ENCODE measurements at regions not wholly inside any gene's neighbourhood (a gene's known extent, or its start where the extent isn't known, plus 50 kb on each side); places are given as distances from the start of the nearest gene placed in this dataset.
"Not testable (repeated sequence)": the region's sequence is repeated elsewhere in the genome, so short reads cannot be mapped to it uniquely, and the experiment has no call there.

GRCh38 chr2:67585400-67585799 lies 188.3 kb downstream of the ETAA1 start (continued):
- no peak for TF ChIP-seq CUX1 (IDR thresholded peaks at IDR 0.05; ENCODE audit: insufficient replicate concordance, low read depth, low read length)
- TF ChIP-seq YY1 (IDR thresholded peaks at IDR 0.05; ENCODE audit: low read depth, low read length), result no peak
- no peak for TF ChIP-seq NBN (IDR thresholded peaks at IDR 0.05)
- no peak for TF ChIP-seq SP1 (IDR thresholded peaks at IDR 0.05; ENCODE audit: low read depth, low read length)
- no peak for TF ChIP-seq TCF7 (IDR thresholded peaks at IDR 0.05; ENCODE audit: borderline replicate concordance)

- BruUV-seq (replicated peaks); SMC1A ChIA-PET (ENCODE audit: uncharacterized antibody, unreplicated experiment); H3K4me3 ChIP-seq; RAD21 ChIA-PET (ENCODE audit: unreplicated experiment); H2AFZ ChIP-seq (ENCODE audit: control insufficient read depth, low read depth, low read length); H4K20me1 ChIP-seq (ENCODE audit: control insufficient read depth, insufficient read depth); FAIRE-seq; H3K4me1 ChIP-seq (ENCODE audit: control insufficient read depth, insufficient read depth, low read length); in situ Hi-C loops (cut with MboI); DNase-seq (ENCODE audit: low read depth, low spot score); CTCF ChIA-PET; intact Hi-C loops (cut with micrococcal nuclease; ENCODE audit: unreplicated experiment); H3K27me3 ChIP-seq (replicated peaks in 1 of 2; ENCODE audit: control insufficient read depth in 2 of 2, insufficient read depth in 2 of 2, low read length in 1 of 2); ATAC-seq; H3K27ac ChIP-seq (ENCODE audit: control insufficient read depth, insufficient read depth); H3K4me2 ChIP-seq (ENCODE audit: control insufficient read depth, insufficient read depth); H3K9ac ChIP-seq (ENCODE audit: control insufficient read depth, insufficient read depth, low read length); H3K9me3 ChIP-seq (replicated peaks; ENCODE audit: control insufficient read depth, insufficient read depth, low read length); H3K36me3 ChIP-seq (ENCODE audit: control insufficient read depth in 2 of 2, insufficient read depth in 2 of 2, low read length in 1 of 2); H3K79me2 ChIP-seq (ENCODE audit: control insufficient read depth, insufficient read depth, low read length): not testable (repeated sequence)
- WGBS (ENCODE audit: insufficient coverage, insufficient replicate concordance, low lambda C conversion rate, missing lambda C conversion rate), result 28% methylated on average over 6 of the region's 6 CpGs
- POLR2A ChIA-PET, result interaction anchor here (0.6 kb wide), 1 partner anchor 24 kb away, joined by 3 read pairs; no protein-coding TSS in a partner anchor
These were observed 192.0 kb downstream of the ETAA1 start for GRCh38 chr2:67589121-67589520.

- intact Hi-C loops (cut with micrococcal nuclease; ENCODE audit: unreplicated experiment); DNase-seq (ENCODE audit: low read depth, low spot score); H3K36me3 ChIP-seq (ENCODE audit: control insufficient read depth in 2 of 2, insufficient read depth in 2 of 2, low read length in 1 of 2); H3K27ac ChIP-seq (ENCODE audit: control insufficient read depth, insufficient read depth); H3K9me3 ChIP-seq (replicated peaks; ENCODE audit: control insufficient read depth, insufficient read depth, low read length); H3K79me2 ChIP-seq (ENCODE audit: control insufficient read depth, insufficient read depth, low read length); ATAC-seq; H4K20me1 ChIP-seq (ENCODE audit: control insufficient read depth, insufficient read depth); BruUV-seq (replicated peaks); POLR2A ChIA-PET; H3K4me1 ChIP-seq (ENCODE audit: control insufficient read depth, insufficient read depth, low read length); H3K27me3 ChIP-seq (replicated peaks in 1 of 2; ENCODE audit: control insufficient read depth in 2 of 2, insufficient read depth in 2 of 2, low read length in 1 of 2); H3K9ac ChIP-seq (ENCODE audit: control insufficient read depth, insufficient read depth, low read length); FAIRE-seq; H2AFZ ChIP-seq (ENCODE audit: control insufficient read depth, low read depth, low read length); H3K4me3 ChIP-seq; RAD21 ChIA-PET (ENCODE audit: unreplicated experiment); in situ Hi-C loops (cut with MboI); CTCF ChIA-PET; H3K4me2 ChIP-seq (ENCODE audit: control insufficient read depth, insufficient read depth): not testable (repeated sequence)
- SMC1A ChIA-PET (ENCODE audit: uncharacterized antibody, unreplicated experiment), result interaction anchor here (0.6 kb wide), 1 partner anchor 805 kb away, joined by 3 read pairs; no protein-coding TSS in a partner anchor
These were observed 197.4 kb downstream of the ETAA1 start for GRCh38 chr2:67594522-67594921.

Data from GM12878 (cell line).